ENCODE measurements at regions not wholly inside any gene's neighbourhood (a gene's known extent, or its start where the extent isn't known, plus 50 kb on each side); places are given as distances from the start of the nearest gene placed in this dataset.

- no peak overlapping the region for H2BK20ac ChIP-seq (ENCODE audit: low read depth, low read length)
- peaks cover 35% of the 10 kb centered on the region for H3K27me3 ChIP-seq (ENCODE audit: control insufficient read depth, insufficient read depth, low read length)
- intact Hi-C loops (cut with micrococcal nuclease) = no loop called here
- no peak overlapping the region for H3K23ac ChIP-seq (ENCODE audit: low read depth, low read length)
- no peak overlapping the region for H4K5ac ChIP-seq (ENCODE audit: low read depth, low read length)
- no peak overlapping the region for H2BK5ac ChIP-seq (ENCODE audit: low read depth, low read length, poor library complexity, severe bottlenecking)
- H4K8ac ChIP-seq (ENCODE audit: low read depth in 2 of 2, low read length in 2 of 2) = no peak overlapping the region
- H3K27ac ChIP-seq (ENCODE audit: insufficient read depth, low read length) = no peak overlapping the region
- H3K4me3 ChIP-seq (ENCODE audit: insufficient read depth, low read depth, low read length) = no peak overlapping the region
- no peak overlapping the region for H3K9ac ChIP-seq (ENCODE audit: low read depth, low read length)
- H3K4me2 ChIP-seq (ENCODE audit: low read depth, low read length) = no peak overlapping the region
- no CpG with 5 or more reads among the region's 5 CpGs for WGBS, 2 experiments (ENCODE audit: extremely low coverage in 2 of 2, insufficient read length in 1 of 2)
- H2AFZ ChIP-seq (replicated peaks; ENCODE audit: low read length, poor library complexity) = no peak overlapping the region
- H3K56ac ChIP-seq (ENCODE audit: extremely low read depth, insufficient read depth, low read length) = no peak overlapping the region
- H3K4ac ChIP-seq (ENCODE audit: low read depth, low read length) = no peak overlapping the region
- no peak overlapping the region for H4K91ac ChIP-seq (ENCODE audit: insufficient read depth, low read depth, low read length)
- H2BK120ac ChIP-seq (ENCODE audit: low read depth, low read length) = no peak overlapping the region
- ATAC-seq (ENCODE audit: low read depth) = no peak
- peaks cover 3% of the 10 kb centered on the region for H3K9me3 ChIP-seq (ENCODE audit: control insufficient read depth, insufficient read depth, low read length)
- TF ChIP-seq CEBPB (IDR thresholded peaks at IDR 0.05; ENCODE audit: low read depth, low read length) = no peak
- TF ChIP-seq CTCF (conservative IDR thresholded peaks at IDR 0.05; ENCODE audit: low read depth, low read length) = no peak
- no peak for TF ChIP-seq BHLHE40 (IDR thresholded peaks at IDR 0.05; ENCODE audit: low read depth, low read length)
- no peak for TF ChIP-seq MAFK (IDR thresholded peaks at IDR 0.05; ENCODE audit: low read depth, low read length)
- no peak for TF ChIP-seq USF2 (IDR thresholded peaks at IDR 0.05; ENCODE audit: low read depth, low read length)
- no peak for TF ChIP-seq MXI1 (IDR thresholded peaks at IDR 0.05; ENCODE audit: borderline replicate concordance, low read depth, low read length)
- TF ChIP-seq CHD1 (IDR thresholded peaks at IDR 0.05; ENCODE audit: low read depth, low read length) = no peak
- no peak for TF ChIP-seq SMC3 (IDR thresholded peaks at IDR 0.05; ENCODE audit: low read depth, low read length)
- no peak for TF ChIP-seq NFE2L2 (IDR thresholded peaks at IDR 0.05; ENCODE audit: low read depth, low read length)
- in situ Hi-C loops (cut with MboI; ENCODE audit: low sequenced_read_pairs) = no loop called here
- DNase-seq = no peak
- no peak overlapping the region for H3K14ac ChIP-seq (replicated peaks; ENCODE audit: low read depth, low read length)
- POLR2A ChIA-PET (ENCODE audit: unreplicated experiment) = no interaction called here
- no peaks in the 10 kb centered on the region for H3K36me3 ChIP-seq (ENCODE audit: control insufficient read depth, insufficient read depth, low read length)
- dilution Hi-C loops (cut with HindIII; ENCODE audit: low sequenced_read_pairs, unreplicated experiment) = no loop called here
- CTCF ChIA-PET = no interaction called here
- no peaks in the 10 kb centered on the region for H4K20me1 ChIP-seq (ENCODE audit: insufficient read depth, low read length)
- H3K79me1 ChIP-seq (ENCODE audit: low read depth in 1 of 2, low read length in 2 of 2) = no peaks in the 10 kb centered on the region
- H3K18ac ChIP-seq (ENCODE audit: low read depth, low read length) = no peak overlapping the region
- no peak overlapping the region for H2AK9ac ChIP-seq (replicated peaks; ENCODE audit: low read depth, low read length, poor library complexity)
- H3K4me1 ChIP-seq (ENCODE audit: control insufficient read depth, insufficient read depth, low read length) = no peaks in the 10 kb centered on the region
- BruUV-seq (replicated peaks) = no TSS peak
- H2BK15ac ChIP-seq (ENCODE audit: low read depth, low read length) = no peak overlapping the region
- no peak overlapping the region for H2AK5ac ChIP-seq (ENCODE audit: low read depth, low read length)
- H3K9me1 ChIP-seq (ENCODE audit: insufficient read depth, low read length) = no peaks in the 10 kb centered on the region
Observed at GRCh38 chr17:56667925-56668458, 74.5 kb downstream of the NOG start.

All from IMR-90 (cell line).